ENCODE measurements at regions not wholly inside any gene's neighbourhood (a gene's known extent, or its start where the extent isn't known, plus 50 kb on each side); places are given as distances from the start of the nearest gene placed in this dataset.

GRCh38 chr3:146672941-146673340 is 67.8 kb upstream of the PLSCR5 start:
- Histone ChIP-seq H3K4me2 (no peak overlapping the region), H3K36me3 (ENCODE audit: insufficient read depth) (no peaks in the 10 kb centered on the region), H3K4me3 (no peak overlapping the region), H2AFZ (no peak overlapping the region), H3K9me2 (ENCODE audit: insufficient read depth) (no peaks in the 10 kb centered on the region), H3F3A (replicated peaks; ENCODE audit: low read depth) (no peaks in the 10 kb centered on the region), H4K20me1 (replicated peaks; ENCODE audit: insufficient read depth) (no peaks in the 10 kb centered on the region), H3K79me2 (replicated peaks; ENCODE audit: insufficient read depth) (no peaks in the 10 kb centered on the region), H3K27ac (ENCODE audit: low read depth) (no peak overlapping the region), H3K27me3 (ENCODE audit: insufficient read depth) (no peaks in the 10 kb centered on the region), H3K4me1 (ENCODE audit: insufficient read depth) (no peaks in the 10 kb centered on the region)
- no peak for ATAC-seq
- no peaks in the 10 kb centered on the region for H3K4me1 Mint-ChIP-seq
- no peaks in the 10 kb centered on the region for H3K36me3 Mint-ChIP-seq (ENCODE audit: low read depth)
- H3K27me3 Mint-ChIP-seq (ENCODE audit: insufficient read depth, low read depth, poor library complexity) = no peaks in the 10 kb centered on the region
- no peak overlapping the region for H3K4me3 Mint-ChIP-seq
- DNase-seq (ENCODE audit: low spot score) = no peak
- TF ChIP-seq JUNB (IDR thresholded peaks at IDR 0.05; ENCODE audit: unreplicated experiment) (no peak), EZH2 (IDR thresholded peaks at IDR 0.05; ENCODE audit: low read depth, unreplicated experiment) (no peak), ZNF462 (CRISPR knock-in tag; IDR thresholded peaks at IDR 0.05) (no peak), REST (IDR thresholded peaks at IDR 0.05; ENCODE audit: unreplicated experiment) (no peak), CTCF (conservative IDR thresholded peaks at IDR 0.05; ENCODE audit: low read depth in 2 of 2) (no peak), ZNF114 (CRISPR knock-in tag; IDR thresholded peaks at IDR 0.05) (no peak), STAT1 (IDR thresholded peaks at IDR 0.05; ENCODE audit: unreplicated experiment) (no peak), ZNF331 (CRISPR knock-in tag; IDR thresholded peaks at IDR 0.05; ENCODE audit: low read depth) (no peak), EZH2phosphoT487 (IDR thresholded peaks at IDR 0.05; ENCODE audit: unreplicated experiment) (no peak), POLR2AphosphoS5 (IDR thresholded peaks at IDR 0.05; ENCODE audit: low read depth) (no peak)
- TF ChIP-seq, protein P1, sequence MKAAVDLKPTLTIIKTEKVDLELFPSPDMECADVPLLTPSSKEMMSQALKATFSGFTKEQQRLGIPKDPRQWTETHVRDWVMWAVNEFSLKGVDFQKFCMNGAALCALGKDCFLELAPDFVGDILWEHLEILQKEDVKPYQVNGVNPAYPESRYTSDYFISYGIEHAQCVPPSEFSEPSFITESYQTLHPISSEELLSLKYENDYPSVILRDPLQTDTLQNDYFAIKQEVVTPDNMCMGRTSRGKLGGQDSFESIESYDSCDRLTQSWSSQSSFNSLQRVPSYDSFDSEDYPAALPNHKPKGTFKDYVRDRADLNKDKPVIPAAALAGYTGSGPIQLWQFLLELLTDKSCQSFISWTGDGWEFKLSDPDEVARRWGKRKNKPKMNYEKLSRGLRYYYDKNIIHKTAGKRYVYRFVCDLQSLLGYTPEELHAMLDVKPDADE (IDR thresholded peaks at IDR 0.05) = no peak
- H3K9me3 Mint-ChIP-seq = no peaks in the 10 kb centered on the region; the same call in 2 of the 3 replicates
- H3K27ac Mint-ChIP-seq = no peak overlapping the region
